HEK293T (cell line): ENCODE measurements at regions not wholly inside any gene's neighbourhood (a gene's known extent, or its start where the extent isn't known, plus 50 kb on each side); places are given as distances from the start of the nearest gene placed in this dataset.

Experiments used
- BHLHE40 ChIP-seq: fragments of 450-650 bp; IDR thresholded peaks from 2 replicates; pipeline ENCODE4 v1.6.1; 2016; ENCODE audit warnings: mild to moderate bottlenecking, moderate library complexity, borderline replicate concordance
- FOXA1 ChIP-seq: fragments of 450-650 bp; IDR thresholded peaks from 2 replicates; pipeline ENCODE4 v1.6.1; 2016; ENCODE audit warnings: mild to moderate bottlenecking
- FOXK2 ChIP-seq: fragments of 450-650 bp; IDR thresholded peaks from 2 replicates; pipeline ENCODE4 v1.6.1; 2016; ENCODE audit warnings: mild to moderate bottlenecking
- FOXM1 ChIP-seq: fragments of 450-650 bp; IDR thresholded peaks from 2 replicates; pipeline ENCODE4 v1.6.1; 2017; ENCODE audit warnings: mild to moderate bottlenecking, borderline replicate concordance
- HDGF ChIP-seq: fragments of 450-650 bp; IDR thresholded peaks from 2 replicates; pipeline ENCODE4 v1.6.1; 2017; ENCODE audit warnings: antibody characterized with exemption, borderline replicate concordance
- LEF1 ChIP-seq: fragments of 450-650 bp; IDR thresholded peaks from 2 replicates; pipeline ENCODE4 v1.6.1; 2017; ENCODE audit warnings: mild to moderate bottlenecking, borderline replicate concordance
- NFRKB ChIP-seq: fragments of 450-650 bp; IDR thresholded peaks from 2 replicates; pipeline ENCODE4 v1.6.1; 2016; ENCODE audit warnings: mild to moderate bottlenecking, moderate library complexity
- PKNOX1 ChIP-seq: fragments of 450-650 bp; IDR thresholded peaks from 2 replicates; pipeline ENCODE4 v1.6.1; 2016
- SUZ12 ChIP-seq: fragments of 450-650 bp; IDR thresholded peaks from 2 replicates; pipeline ENCODE4 v1.6.1; 2016; ENCODE audit warnings: mild to moderate bottlenecking
- TARDBP ChIP-seq: fragments of 450-650 bp; IDR thresholded peaks from 2 replicates; pipeline ENCODE4 v1.6.1; 2016
- ZNF384 ChIP-seq: fragments of 450-650 bp; IDR thresholded peaks from 2 replicates; pipeline ENCODE4 v1.6.1; 2016

GRCh38 chr4:23594125-23594524, 295.7 kb downstream of the PPARGC1A start:
- TF ChIP-seq ZNF384, result no peak
- no peak for TF ChIP-seq LEF1
- no peak for TF ChIP-seq FOXA1
- TF ChIP-seq FOXM1, result no peak
- TF ChIP-seq PKNOX1, result no peak
- no peak for TF ChIP-seq NFRKB
- no peak for TF ChIP-seq SUZ12
- TF ChIP-seq TARDBP, result no peak
- no peak for TF ChIP-seq BHLHE40
- no peak for TF ChIP-seq FOXK2
- no peak for TF ChIP-seq HDGF
